ENCODE measurements at regions not wholly inside any gene's neighbourhood (a gene's known extent, or its start where the extent isn't known, plus 50 kb on each side); places are given as distances from the start of the nearest gene placed in this dataset.

DNA sequence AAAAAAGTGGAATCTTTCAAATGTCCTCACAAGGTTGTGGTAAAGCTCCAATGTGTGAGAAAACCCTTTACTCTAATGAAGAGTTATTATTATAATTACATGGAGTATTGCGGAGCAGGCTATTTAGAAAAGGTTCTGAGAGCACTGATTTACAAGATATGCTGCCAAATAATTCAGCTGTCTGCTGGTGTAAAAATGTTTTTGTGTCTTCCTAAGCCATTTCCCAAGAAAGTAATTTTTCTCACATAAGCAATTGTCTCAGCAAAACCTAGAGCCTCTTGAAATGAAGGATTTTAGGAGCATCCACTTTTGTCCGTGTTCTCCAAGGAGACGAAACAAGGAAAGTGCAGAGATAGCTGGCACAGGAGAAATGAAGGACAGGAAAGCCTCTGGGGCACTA, 229.6 kb upstream of the STARD13 start:
- DNase-seq (ENCODE audit: low read depth), result no peak

DNA sequence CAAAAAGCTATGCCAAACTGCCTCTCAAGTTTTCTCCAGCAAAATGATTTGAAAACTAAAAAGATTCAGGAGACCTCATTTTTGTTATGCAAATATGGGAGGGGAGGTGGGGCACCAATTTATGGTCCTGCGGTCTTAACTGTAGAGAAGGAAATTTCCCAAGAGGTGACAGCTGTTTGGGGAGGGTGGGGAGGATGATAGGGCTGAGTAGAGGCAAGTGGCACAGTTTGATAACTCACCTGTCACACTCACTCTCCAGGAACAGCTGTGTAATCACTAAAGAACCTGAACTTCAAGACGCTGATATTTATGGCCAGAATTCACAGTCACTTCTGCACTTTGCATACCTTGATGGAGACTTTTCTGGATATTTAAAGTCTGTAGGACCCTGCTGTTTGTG, 232.9 kb upstream of the STARD13 start:
- no peak for DNase-seq (ENCODE audit: low read depth)

DNA sequence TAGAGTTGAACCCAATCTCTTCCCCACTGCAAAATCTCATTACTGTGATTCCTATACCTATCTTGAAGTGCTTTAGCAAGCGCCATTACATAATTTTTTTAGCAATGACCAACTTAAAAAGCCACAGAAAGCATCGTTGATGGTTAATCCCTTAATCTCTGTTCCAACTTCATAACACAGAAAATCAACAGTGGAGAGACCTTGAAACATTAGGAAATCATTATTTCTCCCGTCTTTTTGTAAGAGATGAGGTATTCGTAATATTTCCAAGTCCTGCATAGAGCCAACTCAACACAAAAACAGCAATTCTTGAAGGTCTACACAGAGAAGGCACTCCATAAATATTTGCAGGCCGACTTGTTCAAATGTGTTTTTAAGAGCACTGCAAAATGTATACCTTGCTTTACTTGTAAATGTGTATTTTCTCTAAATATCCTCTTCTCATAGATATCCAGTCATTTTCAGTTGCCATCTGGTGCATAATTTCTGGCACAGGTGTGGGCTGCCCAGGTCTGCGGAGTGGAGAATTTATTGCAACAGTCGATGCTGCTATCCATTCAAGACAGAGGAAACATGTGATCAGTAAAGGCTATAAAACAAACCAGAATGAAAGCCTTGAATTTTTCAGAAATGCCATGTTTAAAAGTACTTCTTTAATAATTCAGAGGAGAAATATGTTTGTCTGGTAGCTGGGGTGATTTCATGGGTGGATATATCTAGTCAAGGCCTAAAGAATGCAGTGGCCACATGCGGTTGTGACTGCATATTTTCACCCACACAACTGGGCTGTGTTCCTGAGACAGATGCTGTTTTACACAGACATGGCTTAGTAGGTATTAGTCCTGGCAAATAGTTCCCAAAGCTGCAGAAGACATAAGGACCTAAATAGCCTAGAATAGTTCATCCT, 234.3 kb upstream of the STARD13 start:
- peak; percentile 79 for DNase-seq (ENCODE audit: low read depth)

DNA sequence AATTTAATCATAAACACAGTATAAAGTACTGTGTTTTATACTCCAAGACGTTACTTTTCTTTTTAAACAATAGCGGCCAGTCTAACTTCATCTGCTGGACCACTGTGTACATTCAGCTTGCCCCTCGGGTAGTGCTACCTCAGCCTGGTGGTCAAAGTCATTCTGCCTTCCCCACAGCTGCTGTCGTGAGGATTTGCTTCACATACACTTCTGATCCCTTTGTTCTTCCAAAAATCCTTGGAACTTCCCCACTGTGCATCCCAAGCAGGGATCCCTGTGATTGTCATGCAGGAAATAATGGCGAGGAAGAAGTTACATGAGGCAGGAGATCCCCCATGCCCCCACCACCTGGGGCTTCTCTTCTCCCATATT, 234.9 kb upstream of the STARD13 start:
- no peak for DNase-seq (ENCODE audit: low read depth)

DNA sequence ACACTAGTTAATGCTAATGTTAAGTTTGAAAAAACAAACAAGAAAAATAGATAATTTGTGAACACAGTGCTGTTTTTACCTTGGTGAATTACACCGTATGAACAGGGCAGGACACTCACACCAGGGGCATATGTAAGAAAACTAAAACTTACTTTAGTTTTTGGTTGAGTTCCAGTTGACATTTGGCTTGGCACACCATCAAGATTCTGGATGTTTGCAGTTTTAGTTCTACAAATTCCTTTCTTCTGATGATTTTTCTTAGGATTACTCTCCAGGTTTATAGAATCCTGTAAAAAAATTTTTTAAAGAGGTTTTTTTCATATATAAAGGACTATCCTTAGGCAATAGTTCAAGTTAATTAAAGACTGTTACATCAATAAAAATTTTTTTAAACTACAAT, 238.5 kb upstream of the STARD13 start:
- DNase-seq (ENCODE audit: low read depth), result peak; percentile 72

DNA sequence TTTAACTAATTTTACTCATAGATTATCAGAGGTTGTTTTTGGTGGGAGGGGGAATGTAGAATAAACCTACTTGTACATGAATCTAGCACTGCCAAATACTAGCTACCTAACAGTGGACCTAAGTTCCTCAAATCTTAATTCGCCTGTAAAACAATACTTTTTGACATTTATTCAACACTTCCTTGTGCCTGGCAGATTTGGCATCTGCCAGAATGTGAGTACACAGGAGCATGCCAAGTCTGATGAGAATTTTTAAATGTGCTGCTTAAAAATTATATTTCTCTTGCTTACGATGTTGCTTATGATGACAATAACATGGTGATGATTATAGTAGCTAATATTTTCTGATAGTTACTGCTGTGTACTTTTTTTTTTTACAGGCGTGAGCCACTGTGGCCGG, 240.2 kb upstream of the STARD13 start:
- DNase-seq (ENCODE audit: low read depth), result no peak

DNA sequence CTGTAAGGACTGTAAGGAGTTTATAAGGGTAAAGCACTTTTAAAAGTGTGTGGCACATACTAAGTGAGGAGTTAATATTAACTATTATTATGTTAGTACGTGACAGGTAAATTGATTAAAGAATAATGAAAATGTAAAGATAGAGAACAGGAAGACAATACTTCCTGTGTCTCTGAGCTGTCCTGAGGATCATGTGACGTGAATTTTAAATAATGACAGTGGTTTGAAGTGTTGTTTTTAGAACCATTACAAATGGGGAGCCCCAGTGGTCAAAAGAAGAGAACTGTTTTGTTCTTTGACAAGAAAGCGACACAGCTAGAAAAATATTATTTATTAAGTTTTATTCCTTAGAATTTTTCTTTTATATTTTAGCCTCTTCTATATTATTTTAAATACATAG, 241.2 kb upstream of the STARD13 start:
- DNase-seq (ENCODE audit: low read depth), result no peak

DNA sequence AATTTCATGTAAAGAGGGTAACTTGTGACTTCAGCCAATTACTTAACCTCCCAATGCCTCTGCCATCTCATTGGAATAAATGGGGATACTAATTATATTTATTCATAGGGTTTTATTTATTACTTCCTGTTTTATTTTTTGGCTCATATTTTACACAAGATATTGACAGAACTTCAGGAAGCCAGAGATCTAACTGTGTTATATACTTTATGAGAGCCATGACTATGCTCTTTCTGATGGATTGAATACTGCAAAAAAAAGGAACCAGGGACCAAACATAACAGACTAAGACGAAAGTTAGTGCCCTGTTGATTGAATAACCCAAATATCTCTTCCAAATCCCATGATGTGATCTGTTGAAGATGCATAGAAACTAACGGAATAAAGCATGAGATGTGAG, 243.3 kb upstream of the STARD13 start:
- no peak for DNase-seq (ENCODE audit: low read depth)

DNA sequence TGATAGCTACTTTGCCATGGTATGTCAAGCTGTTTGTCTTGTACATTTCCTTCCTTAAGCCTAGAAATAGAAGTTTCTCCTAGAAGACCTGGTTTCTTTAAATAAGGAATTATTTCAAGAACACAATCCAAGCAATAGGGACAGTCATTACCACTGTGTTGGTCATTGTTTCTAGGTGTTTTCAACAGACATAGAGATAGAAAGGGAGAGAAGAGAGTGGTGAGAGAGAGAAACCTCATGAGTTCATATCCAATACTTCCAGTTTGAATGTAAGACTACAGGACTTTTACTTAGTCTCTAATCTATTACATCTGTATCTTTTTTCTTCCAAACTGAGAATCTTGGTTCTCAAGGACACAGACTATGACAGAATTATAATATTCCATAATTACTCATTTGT, 245.9 kb upstream of the STARD13 start:
- DNase-seq (ENCODE audit: low read depth), result no peak

DNA sequence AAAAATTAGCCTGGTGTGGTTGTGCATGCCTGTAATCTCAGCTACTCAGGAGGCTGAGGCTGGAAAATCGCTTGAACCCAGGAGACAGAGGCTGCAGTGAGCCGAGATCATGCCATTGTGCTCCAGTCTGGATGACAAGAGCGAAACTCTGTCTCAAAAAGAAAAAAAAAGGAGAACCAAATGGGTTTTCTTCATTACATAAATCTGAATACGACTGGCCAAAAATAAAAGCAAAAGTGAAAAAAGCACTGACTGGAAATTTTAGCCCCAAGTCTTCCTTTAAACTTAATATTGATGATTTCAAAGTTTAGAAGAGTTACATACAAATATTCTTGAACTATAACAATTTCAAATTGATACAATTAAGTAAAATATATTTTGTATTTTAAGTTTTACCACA, 249.5 kb upstream of the STARD13 start:
- no peak for DNase-seq (ENCODE audit: low read depth)

DNA sequence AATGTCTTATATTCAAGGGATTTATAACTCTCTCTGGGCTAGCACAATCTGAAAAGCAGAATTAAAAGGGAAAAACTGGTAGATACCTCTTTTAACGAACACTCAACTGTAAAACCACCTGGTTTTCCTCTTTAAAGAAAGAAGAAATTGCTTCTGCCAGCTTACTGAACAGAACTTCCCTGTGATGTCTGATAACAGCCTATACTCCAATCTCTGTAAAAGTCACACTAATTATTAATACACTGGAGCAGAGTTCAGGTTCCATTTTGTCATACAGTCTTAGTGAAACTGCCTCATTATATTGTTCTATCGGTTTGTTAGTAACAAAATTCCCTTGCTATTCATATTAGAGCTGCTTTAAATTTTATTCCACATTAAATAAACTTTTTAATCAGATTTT, 251.0 kb upstream of the STARD13 start:
- no peak for DNase-seq (ENCODE audit: low read depth)

DNA sequence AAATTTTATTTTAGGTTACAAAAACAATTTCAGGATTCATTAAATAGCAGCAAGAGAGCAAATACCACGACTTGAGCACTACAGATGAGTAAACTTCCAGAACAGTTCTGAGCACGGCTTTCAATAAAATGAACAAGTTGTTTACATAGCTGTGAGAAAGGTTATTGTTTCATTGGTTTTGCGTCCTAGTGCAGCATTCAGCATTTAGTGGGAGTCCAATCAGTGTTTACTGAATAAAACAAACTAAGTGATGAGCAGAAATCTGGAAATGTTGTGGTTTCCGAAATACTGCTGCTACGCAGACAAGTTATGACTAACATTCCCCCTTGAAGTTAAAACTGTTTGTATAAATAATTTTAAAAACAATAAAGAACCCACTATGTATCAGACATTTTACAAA, 251.5 kb upstream of the STARD13 start:
- DNase-seq (ENCODE audit: low read depth), result no peak

DNA sequence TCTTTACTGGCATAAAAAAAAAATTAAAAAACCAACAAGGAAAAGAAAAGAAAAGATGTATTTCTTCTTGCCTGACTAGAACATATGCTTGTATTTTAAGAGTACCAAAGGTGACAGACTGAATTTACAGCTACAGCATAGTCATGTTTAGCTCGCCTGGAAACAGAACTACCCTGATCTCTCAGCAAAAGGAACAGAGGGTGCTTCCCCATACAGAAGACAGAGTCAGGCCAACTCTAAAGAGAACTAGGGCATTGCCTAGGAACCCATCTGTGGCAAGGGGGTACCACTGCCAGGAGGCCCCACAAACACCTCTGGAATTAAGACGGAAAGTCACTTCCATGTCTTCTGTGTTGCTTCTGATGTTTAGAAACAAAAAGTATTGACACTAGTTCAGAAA, 252.1 kb upstream of the STARD13 start:
- DNase-seq (ENCODE audit: low read depth), result no peak

DNA sequence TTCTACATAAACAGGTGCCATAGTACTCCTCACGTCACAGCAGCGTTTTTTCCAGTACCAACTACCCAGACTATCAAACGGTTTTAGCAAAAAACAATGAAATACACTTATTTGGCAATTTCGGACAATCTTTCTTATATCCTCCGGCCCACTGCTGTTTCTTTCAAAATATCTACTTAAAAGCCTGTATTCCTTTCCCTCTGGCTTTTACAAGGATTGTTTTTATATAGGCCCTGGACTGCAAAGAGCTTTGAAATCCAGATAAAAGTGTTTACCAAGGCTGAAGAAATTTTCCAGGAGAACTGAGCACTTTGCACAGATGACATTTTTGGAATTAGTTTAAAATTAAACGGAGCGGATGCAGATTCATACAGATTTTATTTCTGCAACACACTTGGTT, 255.9 kb upstream of the STARD13 start:
- no peak for DNase-seq (ENCODE audit: low read depth)

DNA sequence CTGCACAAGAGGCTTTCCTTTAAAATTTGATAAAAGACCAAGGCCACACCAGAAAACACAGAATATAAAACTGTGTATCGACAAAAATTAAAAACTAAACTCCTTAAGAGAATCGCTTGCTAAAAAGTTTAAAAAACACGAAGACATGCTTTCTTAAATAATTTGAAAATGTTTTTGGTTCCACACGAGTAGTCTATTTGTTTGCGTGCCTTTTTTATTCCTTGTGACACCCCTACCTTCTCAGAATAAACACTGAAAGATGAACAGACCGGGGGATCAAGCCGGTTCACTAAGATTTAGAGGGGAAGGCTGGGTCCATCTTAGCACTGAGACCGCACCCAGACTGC, 256.4 kb upstream of the STARD13 start:
- no peak for DNase-seq (ENCODE audit: low read depth)

DNA sequence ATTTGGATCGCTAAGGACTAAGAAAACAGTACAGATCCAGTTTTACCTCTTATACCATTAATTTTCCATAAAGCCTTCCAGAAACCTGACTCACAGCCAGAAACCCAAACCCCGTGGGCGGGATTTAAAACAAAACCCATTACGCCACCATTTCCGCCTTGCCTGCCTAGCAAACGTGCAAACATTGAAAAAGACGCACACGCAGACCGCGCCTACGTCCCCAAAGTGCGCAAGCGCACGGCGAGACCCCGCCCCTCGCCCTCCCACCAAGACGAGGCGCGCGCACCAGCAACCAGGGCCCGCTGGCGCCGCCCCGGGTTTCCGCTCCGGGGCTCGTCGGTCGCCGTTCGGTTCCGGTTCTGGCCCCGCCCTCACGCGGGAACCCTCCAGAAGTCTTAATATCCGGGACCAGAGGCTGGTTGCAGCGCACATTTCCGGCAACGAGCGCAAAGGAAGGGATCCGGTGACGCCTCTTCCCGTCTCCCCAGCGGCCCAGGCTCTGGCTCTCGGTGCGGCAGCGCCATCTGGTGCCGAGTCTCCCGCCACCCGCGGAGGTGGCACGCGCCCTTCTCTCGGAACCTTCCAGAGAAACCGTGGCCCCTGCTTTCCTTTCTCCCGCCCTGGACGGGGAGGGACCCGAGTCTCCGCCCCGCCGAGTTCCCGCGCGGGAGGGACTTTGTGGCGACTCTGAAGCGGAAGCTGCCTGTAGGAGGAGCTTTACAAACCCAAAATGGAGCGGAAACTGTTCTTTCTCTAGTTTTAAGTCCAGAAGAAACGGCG, 256.9 kb upstream of the STARD13 start:
- DNase-seq (ENCODE audit: low read depth), result peak; percentile 92

DNA sequence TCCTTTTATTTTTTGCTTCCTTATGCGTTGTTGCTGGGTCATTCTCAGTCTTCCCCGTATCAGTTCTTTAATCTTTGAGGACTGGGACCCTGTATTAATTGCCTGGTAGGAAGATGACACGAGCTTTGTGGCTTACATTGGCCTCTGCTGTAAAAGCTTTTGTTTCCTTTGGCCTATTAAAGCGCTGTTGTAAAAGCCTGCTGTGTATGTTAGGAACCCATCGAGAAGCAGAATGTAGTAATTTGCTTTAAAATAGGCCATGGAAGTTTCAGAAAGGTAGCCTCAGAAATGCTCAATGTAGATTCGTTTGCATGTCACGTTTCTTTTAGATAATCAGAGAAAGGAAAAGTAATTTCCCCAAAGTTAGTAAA, 257.5 kb upstream of the STARD13 start:
- DNase-seq (ENCODE audit: low read depth), result no peak

DNA sequence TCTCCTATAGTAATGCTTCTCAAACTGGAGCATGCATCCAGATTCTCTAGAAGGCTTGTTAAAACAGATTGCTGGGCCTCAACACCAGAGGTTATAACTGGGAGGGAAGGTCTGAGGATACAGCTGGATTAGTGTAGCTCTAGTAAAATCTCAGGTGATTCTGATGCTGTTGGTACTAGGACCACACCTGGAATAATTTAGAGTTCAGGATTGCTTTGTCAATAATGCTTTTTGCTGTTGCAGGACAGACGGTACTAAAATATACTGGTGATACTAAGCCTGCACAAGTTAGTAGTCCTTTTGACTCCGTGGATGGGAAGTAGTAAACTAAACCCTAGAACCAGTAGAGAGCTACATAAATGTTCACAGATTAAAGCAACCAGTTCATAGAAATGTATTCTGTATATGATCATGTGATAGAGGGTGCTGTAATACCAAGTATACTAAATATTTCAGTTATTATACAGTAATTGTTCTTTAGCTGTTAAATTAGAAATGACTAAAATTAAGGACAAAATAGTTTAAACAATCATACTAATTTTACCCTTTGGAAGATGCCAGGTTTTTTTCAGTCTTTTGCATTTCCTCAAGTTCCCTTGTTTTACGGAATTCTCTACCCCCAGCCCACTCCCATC, 258.2 kb upstream of the STARD13 start:
- DNase-seq (ENCODE audit: low read depth), result no peak

DNA sequence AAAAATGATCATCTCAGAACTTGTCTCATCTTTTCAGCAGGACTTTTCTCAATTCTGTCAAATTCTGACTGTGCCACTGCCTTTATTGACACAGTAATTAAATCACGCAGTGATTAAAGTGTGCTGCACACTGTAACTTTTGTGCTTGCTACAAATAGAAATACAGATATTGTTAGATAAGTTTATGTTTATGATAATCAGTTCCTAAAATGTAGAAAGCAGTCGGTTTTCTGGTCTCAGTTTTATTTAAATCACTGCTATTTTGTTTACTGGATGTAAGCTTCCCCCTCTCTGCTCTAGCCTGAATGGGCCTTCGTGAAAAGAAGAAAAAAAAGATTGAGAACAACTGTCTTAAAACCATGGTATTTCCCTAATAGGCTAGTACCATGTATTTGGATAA, 258.8 kb upstream of the STARD13 start:
- DNase-seq (ENCODE audit: low read depth), result no peak

DNA sequence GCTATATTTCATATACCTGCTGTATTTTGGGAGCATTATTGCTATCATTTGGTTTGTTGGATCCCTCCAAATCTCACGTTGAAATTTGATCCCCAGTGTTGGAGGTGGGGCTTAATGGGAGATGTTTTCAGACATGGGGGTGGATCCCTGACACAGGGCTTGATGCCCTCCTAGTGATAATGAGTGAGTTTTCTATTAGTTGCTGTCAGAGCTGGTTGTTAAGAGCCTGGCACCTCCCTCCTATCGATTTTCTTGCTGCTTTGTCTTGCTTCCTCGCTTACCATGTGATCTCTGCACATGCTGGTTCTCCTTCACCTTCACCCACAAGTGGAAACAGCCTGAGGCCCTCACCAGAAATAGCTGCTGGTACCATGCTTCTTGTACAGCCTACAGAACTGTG, 259.9 kb upstream of the STARD13 start:
- DNase-seq (ENCODE audit: low read depth), result no peak

DNA sequence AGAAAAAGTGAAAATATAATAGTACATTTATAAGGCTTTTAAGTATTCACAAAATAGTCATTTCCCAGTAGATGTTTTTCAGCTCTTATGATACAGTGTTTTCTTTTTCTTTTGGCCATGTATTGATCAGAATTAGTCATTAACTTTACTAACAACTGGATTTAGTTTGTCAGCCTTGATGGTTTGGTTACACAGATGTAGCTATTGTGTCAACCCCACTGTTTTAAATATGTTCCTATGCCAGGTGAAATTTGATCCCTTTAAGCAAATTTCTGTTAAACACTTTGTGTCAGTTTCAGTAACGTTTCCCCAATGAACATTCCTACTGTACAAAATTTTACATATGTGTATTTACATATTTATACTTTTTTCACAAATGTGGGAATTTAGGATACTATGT, 261.5 kb upstream of the STARD13 start:
- no peak for DNase-seq (ENCODE audit: low read depth)

DNA sequence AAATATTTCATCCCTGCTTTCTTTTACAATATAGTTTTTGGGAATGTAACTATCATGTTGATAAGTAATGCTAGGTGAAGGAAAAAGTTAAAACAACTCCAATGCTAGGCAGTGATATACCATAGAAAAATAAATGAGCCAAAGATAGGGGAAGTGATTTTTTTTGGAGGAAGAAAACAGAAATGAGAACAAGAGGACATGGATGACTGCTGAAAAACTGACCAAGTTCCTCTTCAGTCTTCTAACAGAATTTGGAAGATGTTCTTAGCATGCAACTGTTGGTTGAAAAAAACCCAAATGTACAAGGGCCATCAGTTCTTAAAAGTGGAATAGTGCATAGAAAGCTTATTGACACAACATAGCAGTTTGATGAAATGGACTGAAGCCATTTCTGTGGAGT, 262.5 kb upstream of the STARD13 start:
- DNase-seq (ENCODE audit: low read depth), result no peak

DNA sequence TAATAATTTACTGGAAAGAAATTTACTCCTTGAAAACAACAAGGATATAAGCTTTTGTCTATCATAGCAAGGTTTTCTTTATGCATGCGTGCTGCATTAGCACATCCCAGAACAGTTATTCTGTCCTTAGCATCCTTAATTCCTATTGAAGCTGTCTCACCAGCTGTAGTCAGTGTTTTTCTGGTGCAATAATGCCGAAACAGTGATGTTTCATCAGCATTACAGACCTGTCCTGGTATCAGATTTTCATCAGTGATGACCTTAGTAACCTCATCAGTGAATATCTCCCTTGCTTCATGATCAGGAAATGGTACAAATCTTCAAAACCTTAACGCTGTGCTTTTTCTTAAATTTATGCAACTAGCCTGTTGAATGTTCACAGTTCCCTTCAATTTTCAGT, 264.7 kb upstream of the STARD13 start:
- no peak for DNase-seq (ENCODE audit: low read depth)

Measured in GM04503 (cell line).